ENCODE measurements at regions not wholly inside any gene's neighbourhood (a gene's known extent, or its start where the extent isn't known, plus 50 kb on each side); places are given as distances from the start of the nearest gene placed in this dataset.
"Not testable (repeated sequence)": the region's sequence is repeated elsewhere in the genome, so short reads cannot be mapped to it uniquely, and the experiment has no call there.

- DNase-seq: no peak
Measured at GRCh38 chr1:214864896-214865688, 217.4 kb upstream of the KCNK2 start.

GRCh38 chr1:214870426-214870825, 212.1 kb upstream of the KCNK2 start:
- DNase-seq: not testable (repeated sequence)

- DNase-seq: no peak
Measured at GRCh38 chr1:214880956-214881355, 201.6 kb upstream of the KCNK2 start.

- DNase-seq: no peak
Measured at GRCh38 chr1:214882616-214883015, 199.9 kb upstream of the KCNK2 start.

- no peak for DNase-seq
Measured at GRCh38 chr1:214895011-214895600, 187.4 kb upstream of the KCNK2 start.

GRCh38 chr1:214896921-214897320, 185.6 kb upstream of the KCNK2 start:
- no peak for DNase-seq

GRCh38 chr1:214897581-214897980, 185.0 kb upstream of the KCNK2 start:
- no peak for DNase-seq

- no peak for DNase-seq
Measured at GRCh38 chr1:214898161-214898560, 184.4 kb upstream of the KCNK2 start.

- DNase-seq: no peak
Measured at GRCh38 chr1:214898718-214899117, 183.8 kb upstream of the KCNK2 start.

GRCh38 chr1:214899908-214900460, 182.6 kb upstream of the KCNK2 start:
- no peak for DNase-seq

- no peak for DNase-seq
Measured at GRCh38 chr1:214900590-214900989, 181.9 kb upstream of the KCNK2 start.

- no peak for DNase-seq
Measured at GRCh38 chr1:214901718-214902117, 180.8 kb upstream of the KCNK2 start.

GRCh38 chr1:214902636-214903320, 179.8 kb upstream of the KCNK2 start:
- no peak for DNase-seq

GRCh38 chr1:214912127-214912526, 170.4 kb upstream of the KCNK2 start:
- no peak for DNase-seq

GRCh38 chr1:214913966-214914365, 168.6 kb upstream of the KCNK2 start:
- no peak for DNase-seq

GRCh38 chr1:214917081-214917635, 165.4 kb upstream of the KCNK2 start:
- DNase-seq: no peak

GRCh38 chr1:214918745-214919144, 163.8 kb upstream of the KCNK2 start:
- DNase-seq: no peak

- DNase-seq: no peak
Measured at GRCh38 chr1:214920337-214920736, 162.2 kb upstream of the KCNK2 start.

- DNase-seq: no peak
Measured at GRCh38 chr1:214923278-214923915, 159.1 kb upstream of the KCNK2 start.

- no peak for DNase-seq
Measured at GRCh38 chr1:214927796-214928195, 154.7 kb upstream of the KCNK2 start.

GRCh38 chr1:214928574-214928973, 154.0 kb upstream of the KCNK2 start:
- no peak for DNase-seq

- DNase-seq: no peak
Measured at GRCh38 chr1:214933375-214933774, 149.2 kb upstream of the KCNK2 start.

GRCh38 chr1:214934045-214934444, 148.5 kb upstream of the KCNK2 start:
- no peak for DNase-seq

Measured in hematopoietic multipotent progenitor cell treated with erythropoietin and hydrocortisone succinate and interleukin-3 and kit ligand, for 4 days (in vitro differentiated cells).